ENCODE measurements at regions not wholly inside any gene's neighbourhood (a gene's known extent, or its start where the extent isn't known, plus 50 kb on each side); places are given as distances from the start of the nearest gene placed in this dataset.
A peak's percentile ranks its signal among the peaks of the same experiment; 100 is the strongest.
"Not testable (repeated sequence)": the region's sequence is repeated elsewhere in the genome, so short reads cannot be mapped to it uniquely, and the experiment has no call there.

DNA sequence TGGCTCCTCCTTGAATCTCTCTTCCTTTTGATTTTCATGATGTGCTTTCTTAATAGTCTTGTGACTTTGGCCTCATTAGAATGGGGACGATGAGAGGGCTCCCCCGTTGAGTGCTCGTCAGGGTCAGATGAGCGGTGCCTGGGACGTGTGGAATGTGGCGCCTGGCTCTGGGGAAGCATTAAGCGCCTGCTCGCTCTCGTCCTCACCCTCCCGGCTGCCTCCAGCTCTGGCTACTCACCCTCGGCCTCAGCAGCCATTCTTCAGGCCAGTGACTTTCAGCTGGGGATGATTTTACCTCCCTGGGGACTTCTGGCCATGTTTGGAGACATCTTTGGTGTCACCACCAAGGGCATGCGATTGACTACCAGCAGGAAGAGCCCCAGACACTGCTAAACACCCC is 69.7 kb downstream of the RPS6KA4 start:
- no peak for DNase-seq (ENCODE audit: low read depth)

DNA sequence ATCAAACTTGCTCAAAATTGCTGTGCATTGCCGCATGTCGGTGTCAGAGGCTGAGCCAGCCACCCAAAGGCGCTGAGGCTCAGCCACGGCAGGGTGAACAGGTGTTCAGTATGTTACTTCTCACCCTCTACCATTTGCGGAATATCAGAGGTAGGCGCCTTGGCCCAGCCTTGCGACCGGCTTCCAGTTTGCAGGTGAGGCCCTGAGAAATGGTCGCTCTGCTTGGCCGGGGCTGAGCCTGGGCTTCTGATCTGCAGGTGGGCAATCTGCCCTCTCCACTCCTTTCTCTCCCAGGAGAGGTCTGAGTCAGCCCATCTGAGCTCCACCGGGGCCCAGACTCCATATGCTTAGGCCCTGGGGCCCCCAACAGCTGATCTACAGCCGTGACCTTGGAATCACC is 71.0 kb downstream of the RPS6KA4 start:
- no peak for DNase-seq (ENCODE audit: low read depth)

DNA sequence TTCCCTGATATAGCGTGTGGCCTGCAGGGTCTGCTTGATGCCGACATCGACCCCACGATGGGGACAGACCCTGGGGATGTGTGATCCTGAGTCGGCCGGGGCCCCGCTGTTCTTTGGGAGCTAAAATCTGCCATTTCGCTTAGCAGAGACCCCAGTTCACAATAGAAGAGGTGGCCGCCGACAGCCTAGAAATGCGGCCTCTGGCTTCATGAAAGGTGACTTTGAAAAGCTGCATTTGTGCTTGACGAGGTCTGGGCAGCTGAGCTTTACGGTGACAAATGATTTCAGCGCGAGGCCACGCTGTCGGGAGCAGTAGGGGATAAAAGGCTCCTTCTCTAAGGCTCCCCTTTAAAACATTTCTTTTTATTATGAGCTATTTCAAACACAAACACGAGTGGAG is 71.7 kb downstream of the RPS6KA4 start:
- DNase-seq (ENCODE audit: low read depth), result no peak

DNA sequence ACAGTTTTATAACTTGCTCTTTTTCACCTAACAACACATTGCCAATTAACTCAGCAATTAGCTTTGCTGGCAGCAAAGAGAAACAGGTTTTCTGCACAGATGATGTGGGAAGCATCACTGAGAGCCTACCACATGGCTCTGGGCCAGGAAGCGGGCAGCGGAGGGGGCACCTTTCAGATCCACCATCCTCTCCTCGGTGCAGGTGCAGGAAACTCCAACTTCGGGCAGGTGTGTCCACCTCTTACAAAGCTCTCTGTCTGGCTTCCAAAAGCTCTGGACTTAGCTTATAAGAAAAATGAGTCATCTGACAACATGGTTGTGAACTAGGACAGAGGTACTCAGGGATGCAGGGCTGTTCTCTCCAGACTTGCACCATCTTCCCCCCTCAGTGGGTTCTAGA is 77.0 kb downstream of the RPS6KA4 start:
- DNase-seq (ENCODE audit: low read depth), result no peak

DNA sequence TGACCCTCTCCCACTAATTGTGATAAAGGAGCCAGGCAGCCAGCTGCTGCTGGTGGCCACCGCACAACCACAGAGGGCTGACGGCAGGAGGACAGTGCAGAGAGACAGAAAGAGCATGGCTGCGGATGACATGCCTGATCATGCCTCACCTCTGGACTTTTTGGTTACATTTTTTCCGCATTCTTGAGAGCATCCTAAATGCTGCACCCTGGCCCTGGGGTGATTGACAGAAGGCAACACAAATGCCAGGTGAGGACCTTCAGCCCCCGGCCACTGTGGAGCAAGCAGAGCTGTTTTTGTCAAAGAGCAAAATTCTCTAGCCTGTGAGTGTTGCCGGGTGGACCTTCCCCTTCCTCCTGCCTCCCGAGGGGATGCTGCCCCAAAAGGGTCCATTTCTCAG is 78.5 kb downstream of the RPS6KA4 start:
- DNase-seq (ENCODE audit: low read depth), result no peak

DNA sequence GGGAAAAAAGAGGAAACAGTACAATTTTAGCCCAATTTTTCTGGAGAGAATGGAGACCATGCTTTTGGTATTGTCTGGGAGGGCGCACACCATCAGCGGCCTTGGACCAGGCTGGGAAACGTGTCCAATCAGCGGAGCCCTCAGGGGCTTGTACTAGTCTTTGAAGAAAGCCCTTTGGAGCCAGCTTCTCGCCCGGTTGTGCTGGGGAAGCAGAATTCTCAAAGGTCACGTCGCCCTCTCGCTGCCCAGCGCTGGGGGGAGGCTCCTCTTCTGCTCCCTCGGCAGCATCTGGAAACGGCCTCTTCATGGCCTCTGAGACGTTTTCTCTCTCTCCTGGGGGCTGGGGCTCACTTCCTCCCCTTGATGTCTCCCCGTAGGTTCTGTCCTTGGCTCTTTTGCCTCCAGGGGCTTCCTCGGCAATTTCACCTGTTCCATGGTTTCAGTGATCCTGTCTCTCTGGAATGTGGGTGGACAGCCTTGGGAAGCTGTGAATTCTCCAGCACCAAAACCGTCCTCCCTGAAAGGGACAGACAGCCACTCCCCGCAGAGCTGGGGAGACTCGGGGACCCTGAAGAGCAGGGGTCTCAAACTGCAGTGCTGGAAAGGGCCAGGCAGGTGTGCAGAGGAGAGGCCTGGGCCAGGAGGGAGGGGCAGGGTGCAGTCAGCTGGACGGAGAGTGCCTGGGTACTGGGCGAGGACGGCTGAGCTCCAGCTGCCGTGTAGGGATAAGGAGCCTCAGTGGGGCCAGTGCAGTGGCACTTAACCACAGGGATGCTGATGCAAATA is 80.2 kb downstream of the RPS6KA4 start:
- DNase-seq (ENCODE audit: low read depth), result no peak

DNA sequence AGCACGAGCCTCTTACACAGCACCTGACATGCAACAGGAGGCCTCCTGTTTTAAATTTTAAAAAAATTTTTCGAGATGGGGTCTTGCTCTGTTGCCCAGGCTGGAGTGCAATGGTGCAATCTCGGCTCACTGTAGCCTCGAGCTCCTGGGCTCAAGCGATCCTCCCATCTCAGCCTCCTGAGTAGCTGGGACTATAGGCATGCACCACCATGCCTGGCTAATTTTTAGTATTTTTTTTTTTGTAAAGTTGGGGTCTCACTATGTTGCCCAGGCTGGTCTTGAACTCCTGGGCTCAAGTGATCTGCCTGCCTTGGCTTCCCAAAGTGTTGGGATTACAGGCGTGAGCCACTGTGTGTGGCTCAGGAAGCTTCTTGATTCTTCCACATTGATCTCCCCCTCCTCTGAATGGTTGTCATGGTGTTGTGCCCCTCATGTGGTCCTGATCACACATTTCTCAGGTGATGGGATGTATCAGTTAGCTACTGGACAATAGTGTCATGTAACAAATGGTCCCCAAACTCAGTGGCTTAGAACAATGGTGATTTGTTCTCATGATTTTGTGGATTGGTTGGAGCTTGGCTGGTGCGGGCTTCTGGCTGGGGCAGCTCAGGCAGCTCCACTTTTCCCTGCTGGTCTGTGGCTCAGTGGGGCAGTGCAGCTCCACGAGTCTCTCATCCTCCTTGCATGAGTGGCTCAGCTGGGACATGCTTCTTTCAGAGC is 81.0 kb downstream of the RPS6KA4 start:
- not testable (repeated sequence) for DNase-seq (ENCODE audit: low read depth)

DNA sequence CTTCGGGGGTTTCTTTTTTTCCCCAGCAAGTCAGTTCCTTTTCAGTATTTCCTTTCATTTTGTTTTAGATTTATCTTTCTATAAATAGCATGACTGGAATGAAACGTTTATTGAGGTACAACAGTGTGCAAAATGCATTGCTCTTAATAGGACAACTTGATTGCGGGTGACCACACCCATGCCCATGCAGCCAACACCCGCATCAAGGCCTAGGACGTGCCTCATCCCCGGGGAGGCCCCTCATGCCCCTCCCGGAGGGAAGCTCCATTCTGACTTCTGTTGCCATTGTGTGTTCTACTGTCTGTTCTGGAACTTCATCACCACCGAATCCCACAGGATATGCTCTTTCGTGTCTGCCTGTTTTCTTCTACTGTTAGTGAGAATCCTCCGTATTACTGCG is 82.2 kb downstream of the RPS6KA4 start:
- DNase-seq (ENCODE audit: low read depth), result no peak

DNA sequence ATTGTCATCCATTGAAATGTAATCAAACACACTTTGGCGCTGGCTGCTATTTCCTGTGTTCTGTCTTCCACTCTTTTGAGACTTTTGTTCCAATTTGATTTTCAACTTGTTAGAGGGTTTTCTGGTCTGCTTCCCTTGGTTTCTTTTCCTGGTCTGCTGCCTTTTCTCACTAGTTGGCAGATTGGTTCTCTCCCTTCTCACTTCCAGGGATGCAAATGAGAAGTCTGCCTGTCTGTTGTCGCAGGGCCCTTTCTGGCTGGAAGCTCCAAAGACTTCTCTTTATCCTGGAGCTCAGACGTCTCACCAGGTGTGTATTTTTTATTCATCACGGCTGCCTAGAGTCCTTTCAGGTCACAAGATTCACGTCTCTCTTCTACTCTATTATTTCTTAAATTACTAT is 84.0 kb downstream of the RPS6KA4 start:
- DNase-seq (ENCODE audit: low read depth), result no peak

DNA sequence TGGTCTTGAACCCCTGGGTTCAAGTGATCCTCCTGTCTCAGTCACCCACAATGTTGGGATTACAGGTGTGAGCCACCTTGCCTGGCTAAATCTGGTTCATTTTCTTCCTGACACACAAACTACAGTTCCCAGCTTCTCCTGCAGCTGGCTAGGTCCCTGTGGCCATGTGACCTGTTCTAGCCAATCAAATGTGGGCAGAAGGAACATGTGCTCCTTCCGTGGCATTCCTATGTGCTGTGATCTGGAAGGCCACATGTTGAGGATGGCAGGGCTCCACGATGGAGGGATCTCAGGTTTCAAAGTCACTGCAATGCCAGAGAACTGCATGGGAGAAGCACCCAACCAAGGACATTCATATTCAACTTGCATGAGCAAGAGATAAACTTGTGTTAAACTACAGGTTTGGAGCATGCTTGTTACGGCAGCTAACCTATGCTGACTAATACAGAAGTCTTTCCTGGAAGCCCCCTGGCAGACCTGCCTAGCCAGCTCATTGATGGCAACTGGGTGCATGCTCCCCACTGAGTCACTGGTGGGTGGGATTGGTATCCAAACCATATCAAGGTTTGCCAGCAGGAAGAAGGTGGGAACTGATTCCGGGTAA is 86.0 kb downstream of the RPS6KA4 start:
- DNase-seq (ENCODE audit: low read depth), result no peak

DNA sequence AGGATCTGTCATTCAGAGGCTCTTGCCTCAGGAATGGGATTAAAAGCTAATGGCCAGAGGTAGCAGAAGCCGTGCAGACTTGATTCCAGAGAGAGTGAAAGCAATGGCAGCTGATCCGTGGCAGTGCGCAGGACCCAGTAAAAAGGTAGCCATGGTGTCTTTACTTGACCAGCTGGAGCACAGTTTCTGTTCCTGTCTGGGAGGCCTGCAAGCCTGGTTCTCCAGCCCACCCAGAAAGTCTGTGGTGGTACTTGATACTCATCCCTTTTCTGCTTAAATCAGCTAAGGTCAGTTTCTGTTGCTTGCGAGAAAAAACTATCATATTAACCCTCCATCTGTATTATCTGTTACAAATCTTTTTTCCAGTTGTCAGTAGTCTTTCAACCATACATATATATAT is 86.7 kb downstream of the RPS6KA4 start:
- DNase-seq (ENCODE audit: low read depth), result no peak

DNA sequence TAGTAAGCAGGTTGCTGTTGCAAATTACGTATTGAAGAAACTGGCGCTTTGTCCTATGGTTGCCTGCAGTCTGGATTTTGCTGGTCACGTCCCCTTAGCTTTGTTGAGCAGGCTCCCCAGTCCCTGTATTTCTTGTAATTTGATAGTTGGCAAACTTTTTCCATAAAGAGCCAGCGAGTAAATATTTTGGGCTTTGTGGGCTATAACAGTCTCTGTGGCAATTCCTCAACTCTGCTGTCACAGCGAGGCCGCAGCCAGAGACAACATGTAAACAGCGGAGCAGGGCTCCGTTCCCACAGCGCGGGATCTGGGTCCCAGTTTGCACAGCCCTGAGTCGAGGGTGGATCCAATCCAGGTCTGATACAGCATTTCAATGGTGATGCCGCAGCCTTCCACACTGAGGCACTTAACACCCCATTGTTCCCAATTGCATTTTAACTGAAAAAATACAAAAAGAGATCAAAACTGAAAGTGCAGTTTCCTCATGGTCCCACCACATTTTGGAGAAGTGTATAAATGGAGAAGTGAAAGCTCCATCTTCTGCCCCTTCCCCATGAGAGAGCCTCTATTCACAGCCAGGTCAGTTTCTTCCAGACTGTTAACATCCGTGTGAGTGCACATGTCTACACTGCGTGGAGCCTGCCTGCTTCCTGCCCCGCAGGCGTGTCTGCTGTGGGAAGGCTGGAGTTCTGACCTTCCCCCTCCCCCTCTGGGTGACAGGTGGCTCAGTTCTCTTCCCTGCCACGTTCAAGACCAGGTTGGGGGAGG is 89.1 kb downstream of the RPS6KA4 start:
- DNase-seq (ENCODE audit: low read depth), result no peak

DNA sequence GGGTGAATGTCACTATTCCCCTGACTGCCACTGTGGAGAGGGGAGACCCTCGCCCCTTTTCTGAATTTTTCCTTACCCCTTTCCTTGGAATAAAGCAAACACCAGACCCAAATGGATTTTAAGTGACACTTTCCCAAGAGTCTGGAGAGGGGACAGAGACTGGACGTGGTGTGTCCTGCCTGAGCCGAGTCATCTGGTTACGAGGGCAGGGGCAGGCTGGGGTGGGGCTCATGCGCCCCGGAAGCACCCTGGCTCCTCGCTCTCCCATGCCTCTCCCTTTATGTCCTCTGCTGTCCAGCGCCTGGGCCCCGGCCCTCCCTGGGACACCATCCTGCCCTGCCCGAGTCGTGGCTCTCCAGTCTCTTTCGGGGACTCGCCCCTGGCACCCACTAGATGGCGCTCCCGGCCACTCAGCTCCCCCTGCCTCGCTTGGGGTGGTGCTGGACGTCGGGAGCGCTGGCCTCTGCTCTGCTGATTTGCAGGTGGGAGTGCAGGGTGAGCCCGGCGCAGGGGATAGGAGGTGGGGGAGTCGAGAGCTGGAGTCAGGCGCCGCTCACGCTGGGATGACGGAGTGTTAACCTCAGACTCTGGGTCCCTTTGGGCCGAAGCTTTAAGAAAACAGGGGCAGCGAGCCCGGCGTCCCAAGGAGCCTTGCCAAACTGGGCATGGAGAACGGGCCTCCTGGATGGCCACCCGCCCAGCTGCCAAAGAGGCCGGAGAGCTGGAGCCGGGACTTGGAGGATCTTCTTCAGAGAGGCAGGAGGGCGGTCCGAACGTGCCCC is 89.8 kb downstream of the RPS6KA4 start:
- DNase-seq (ENCODE audit: low read depth), result peak; percentile 52

DNA sequence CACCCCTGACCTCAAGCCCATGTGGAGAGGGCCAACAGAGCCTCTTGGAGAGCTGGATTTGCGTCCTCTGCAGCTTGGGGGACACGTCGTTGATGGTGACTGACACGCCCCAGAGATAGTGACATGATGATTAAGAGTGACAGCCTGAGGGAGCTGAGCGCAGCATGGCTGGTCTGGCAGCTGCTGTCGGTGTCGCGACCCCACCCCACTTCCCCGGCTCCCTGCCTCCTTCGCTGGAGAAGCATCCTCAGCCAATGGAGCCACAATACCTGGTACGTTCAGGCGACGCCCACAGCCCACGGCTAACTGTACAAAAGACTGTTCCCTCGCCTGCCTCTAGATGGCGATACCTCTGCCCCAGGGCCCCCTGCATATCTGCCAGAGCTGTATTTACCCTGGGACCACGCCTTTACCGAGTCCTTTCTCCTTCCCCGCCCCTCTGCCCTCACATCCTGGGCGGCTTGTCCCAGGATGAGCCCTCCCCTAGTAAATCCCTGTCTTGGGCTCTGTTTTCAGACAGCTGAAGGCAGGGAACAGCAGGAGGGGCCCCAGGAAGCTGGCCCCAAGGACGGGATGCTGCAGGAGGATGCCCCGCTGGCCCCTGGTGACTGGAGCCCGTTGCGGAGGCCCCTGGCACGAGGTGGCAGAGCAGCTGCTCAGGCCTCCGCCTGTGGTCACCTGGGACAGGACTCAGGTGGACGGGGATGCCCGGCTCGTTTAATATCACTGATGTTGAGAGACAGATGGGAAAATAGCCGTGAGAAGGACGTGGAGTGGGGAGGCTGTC is 90.6 kb downstream of the RPS6KA4 start:
- DNase-seq (ENCODE audit: low read depth), result peak; percentile 53

DNA sequence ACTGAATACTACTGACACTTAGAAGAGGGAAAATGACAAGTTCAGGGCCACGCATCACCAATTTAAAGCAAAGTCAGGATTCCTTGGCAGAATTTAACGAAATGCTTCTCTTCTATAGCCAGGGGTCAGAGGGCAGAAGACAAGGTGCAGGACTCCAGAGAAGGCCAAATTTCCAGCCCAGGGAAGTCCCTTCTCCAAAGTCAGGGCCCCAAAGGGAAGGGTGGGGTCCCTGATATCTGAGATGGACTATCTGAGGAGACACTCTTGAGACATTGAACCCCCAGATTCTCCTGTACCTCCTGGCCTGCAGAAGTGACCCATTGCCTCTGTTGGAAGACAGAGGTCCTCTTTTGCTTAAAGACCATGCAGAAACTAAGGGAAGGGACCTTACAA is 91.2 kb downstream of the RPS6KA4 start:
- DNase-seq (ENCODE audit: low read depth), result no peak

DNA sequence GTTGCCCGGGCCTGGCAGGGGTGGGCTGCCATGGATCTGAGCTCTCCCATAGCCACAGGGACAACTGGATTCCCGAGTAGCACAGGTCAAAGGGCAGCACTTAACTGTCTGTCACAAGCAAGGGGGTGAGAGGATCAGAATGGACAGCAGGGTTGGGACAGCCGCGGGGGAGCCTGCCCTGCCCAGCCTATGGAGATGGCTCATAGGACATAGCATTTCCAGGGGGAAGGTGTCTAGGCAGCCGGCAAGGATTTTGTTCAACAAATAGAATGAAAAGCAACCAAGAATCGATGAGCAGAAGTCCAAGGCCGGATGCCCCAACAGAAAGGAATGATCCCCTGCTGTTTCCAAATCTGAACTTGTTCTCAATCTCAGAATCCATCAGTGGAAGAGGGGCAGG is 92.9 kb downstream of the RPS6KA4 start:
- DNase-seq (ENCODE audit: low read depth), result no peak

DNA sequence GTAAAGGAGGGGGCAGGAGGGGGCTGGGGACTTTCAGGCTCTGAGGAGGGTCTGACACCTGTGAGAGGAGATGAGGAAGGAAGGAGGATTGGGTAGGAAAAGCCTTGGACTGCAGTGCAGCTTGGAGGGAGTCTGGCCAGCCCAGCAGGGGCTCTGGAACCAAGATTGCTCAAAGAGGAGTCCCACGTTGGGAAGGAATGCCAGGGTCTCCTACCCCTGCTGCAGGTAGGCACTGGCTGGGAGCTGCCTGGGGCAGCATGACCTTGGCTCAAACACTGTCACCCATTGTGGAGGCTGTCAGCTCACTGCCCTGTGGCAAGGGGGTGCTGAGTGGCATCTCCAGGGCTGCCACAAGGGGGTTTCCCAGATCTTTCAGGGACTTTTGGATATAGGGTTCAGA is 94.5 kb downstream of the RPS6KA4 start:
- no peak for DNase-seq (ENCODE audit: low read depth)

DNA sequence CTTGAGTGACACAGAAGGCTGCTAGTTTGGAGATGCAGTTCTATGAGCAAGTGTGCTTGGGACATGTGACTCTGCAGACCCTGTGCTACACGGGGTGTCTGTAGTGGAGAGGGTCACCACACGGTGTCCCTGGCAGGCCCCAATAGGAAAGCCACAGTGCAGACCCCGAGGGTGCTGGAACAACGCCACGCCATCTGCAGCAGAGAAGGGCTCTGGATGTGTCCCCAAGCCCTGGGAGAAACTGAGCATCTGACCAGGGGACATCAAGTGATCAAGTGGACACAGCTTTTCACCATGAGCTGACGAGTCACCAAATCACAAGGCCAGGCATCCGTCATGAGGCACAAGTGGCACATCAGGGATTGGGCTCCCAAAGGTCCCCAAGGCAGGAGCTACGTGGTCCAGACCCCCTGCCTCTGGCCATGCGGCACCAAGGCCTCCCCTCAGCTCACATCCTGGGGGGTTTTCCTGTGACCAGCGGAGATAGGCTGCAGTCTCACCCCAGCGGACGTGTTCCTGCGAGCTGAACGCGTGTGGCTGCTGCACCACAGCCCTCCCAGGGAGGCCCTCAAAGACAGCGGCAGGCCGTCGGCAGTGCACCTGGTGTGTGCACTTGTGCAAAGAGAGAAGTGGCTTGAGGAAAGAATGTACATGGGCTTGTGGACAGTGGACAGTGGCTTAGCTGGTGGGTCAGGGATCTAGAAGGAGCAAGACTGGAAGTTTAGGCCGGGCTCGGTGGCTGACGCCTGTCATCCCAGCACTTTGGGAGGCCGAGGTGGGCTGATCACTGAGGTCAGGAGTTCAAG is 96.7 kb downstream of the RPS6KA4 start:
- DNase-seq (ENCODE audit: low read depth), result no peak

DNA sequence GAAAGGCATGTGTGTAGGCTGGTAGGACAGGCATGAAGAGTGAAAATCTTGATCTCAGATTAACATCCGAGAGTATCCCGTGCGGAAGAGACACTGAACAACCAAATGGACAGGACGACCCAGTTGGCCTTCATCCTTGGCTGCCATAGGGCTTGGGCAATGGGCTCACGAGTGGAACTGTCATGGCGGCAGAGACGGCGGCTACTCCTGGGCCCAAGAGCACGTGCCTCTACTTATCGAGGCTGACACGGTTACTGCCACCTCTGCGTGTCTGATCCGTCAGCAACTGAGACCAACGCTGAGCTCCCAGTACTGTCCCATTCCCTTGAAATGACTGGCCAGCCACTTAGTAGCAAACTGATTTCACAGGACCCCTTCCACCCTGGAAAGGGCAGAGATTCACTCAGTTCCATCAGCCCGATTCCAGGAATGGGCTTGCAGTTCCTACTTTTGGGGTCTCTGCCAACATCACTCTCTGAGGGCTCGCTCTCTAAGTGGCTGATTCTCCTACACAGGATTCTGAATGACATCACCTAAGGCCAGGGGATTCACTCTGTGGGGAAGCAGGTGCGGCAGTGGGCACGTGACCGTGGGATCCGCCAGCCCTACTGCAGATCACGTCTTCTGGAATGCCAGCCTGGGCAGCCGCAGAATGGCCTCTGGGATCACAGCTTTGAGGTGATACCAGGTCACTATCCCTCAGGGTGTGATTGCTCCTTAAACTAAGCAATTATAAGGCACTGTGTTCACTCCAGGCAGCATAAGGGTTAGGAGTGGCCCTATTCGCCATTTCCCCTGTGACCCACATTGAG is 97.8 kb downstream of the RPS6KA4 start:
- no peak for DNase-seq (ENCODE audit: low read depth)

Measured in activated gamma-delta T cell treated with anti-CD3 and anti-CD28 coated beads, Interleukin-2, amount 50 U/mL, for 16 hours (primary cell).